Lung (tissue), 11 donors: ENCODE measurements at regions not wholly inside any gene's neighbourhood (a gene's known extent, or its start where the extent isn't known, plus 50 kb on each side); places are given as distances from the start of the nearest gene placed in this dataset.
A peak's percentile ranks its signal among the peaks of the same experiment; 100 is the strongest.

Source experiments
- ATAC-seq: fragments of 200-7000 bp; cut with Tn5 transposase; one replicate; pipeline ENCODE4 v1.9.1; 2020; ENCODE audit warnings: moderate number of reproducible peaks; ENCODE audit not compliant: insufficient read depth, low FRiP score
- DNase-seq, 3 donors: peaks; one replicate each; pipeline ENCODE4 v3.0.0-alpha.2; 2013 to 2017
- H3K27ac ChIP-seq, 2 donors: one replicate each; pipeline ENCODE4 v1.5.1; 2013; ENCODE audit warnings: mild to moderate bottlenecking in 2 of 2, moderate library complexity in 2 of 2, control low read depth in 1 of 2, inconsistent platforms in 1 of 2, low read depth in 1 of 2, low read length in 1 of 2
- H3K27me3 ChIP-seq, 3 donors: one replicate each; pipeline ENCODE4 v1.5.1; 2013; ENCODE audit warnings: low read length in 2 of 3; ENCODE audit not compliant: control insufficient read depth in 3 of 3, insufficient read depth in 3 of 3
- H3K36me3 ChIP-seq, 4 donors: one replicate each; pipeline ENCODE4 v1.5.1; 2013; ENCODE audit warnings: low read length in 4 of 4, mild to moderate bottlenecking in 1 of 4, moderate library complexity in 1 of 4; ENCODE audit not compliant: control insufficient read depth in 4 of 4, insufficient read depth in 4 of 4
- H3K4me1 ChIP-seq, 5 donors: one replicate each; pipeline ENCODE4 v1.5.1; 2013; ENCODE audit warnings: low read length in 5 of 5, mild to moderate bottlenecking in 2 of 5, moderate library complexity in 1 of 5; ENCODE audit not compliant: control insufficient read depth in 5 of 5, insufficient read depth in 5 of 5
- H3K4me3 ChIP-seq: one replicate; pipeline ENCODE4 v1.5.1; 2013; ENCODE audit warnings: mild to moderate bottlenecking, control low read depth, moderate library complexity
- H3K9ac ChIP-seq, 2 donors: one replicate each; pipeline ENCODE4 v1.5.1; 2013; ENCODE audit warnings: low read length in 2 of 2, control low read depth in 1 of 2; ENCODE audit not compliant: insufficient read depth in 1 of 2
- H3K9me3 ChIP-seq, 4 donors: one replicate each; pipeline ENCODE4 v1.5.1; 2013; ENCODE audit warnings: low read length in 3 of 4, mild to moderate bottlenecking in 1 of 4, moderate library complexity in 1 of 4; ENCODE audit not compliant: control insufficient read depth in 4 of 4, insufficient read depth in 3 of 4
- CTCF ChIP-seq: IDR thresholded peaks from 2 replicates; pipeline ENCODE4 v1.5.1; 2012; ENCODE audit warnings: mild to moderate bottlenecking; ENCODE audit errors: control extremely low read depth, extremely low read depth
- WGBS, 2 donors: extraction: QIAGEN DNeasy Blood & Tissue Kit; methylation state at CpG; one replicate each; pipeline ENCODE4 v1.1.7; 2013; 5-methylcytosine and 5-hydroxymethylcytosine counted together
- donor health status: control.
- donor health status: control.
- donor health status: Bipolar disorder and iron deficiency.
- donor health status: healthy.
- donor health status: DM: yes; HTN: yes; CAD: no.

- DNase-seq = peak in 1 of 3 donors; percentile 32
- H3K4me3 ChIP-seq = no peak overlapping the region
- no peak overlapping the region for H3K27ac ChIP-seq
- no peak for TF ChIP-seq CTCF
- 81 to 91% methylated on average over 3 of the region's 3 CpGs for WGBS, 2 donors
- H3K9ac ChIP-seq = no peak overlapping the region
- H3K36me3 ChIP-seq = no peaks in the 10 kb centered on the region
- H3K4me1 ChIP-seq = peaks cover 0 to 5% (median 0%) of the 10 kb centered on the region in 5 donors
- peaks cover 0 to 2% (median 0%) of the 10 kb centered on the region in 4 donors for H3K9me3 ChIP-seq
- no peaks in the 10 kb centered on the region for H3K27me3 ChIP-seq
- ATAC-seq = no peak
Measured at GRCh38 chr1:115211071-115211745, 121.9 kb upstream of the TSPAN2 start.

- Histone ChIP-seq H3K4me3 (no peak overlapping the region), H3K27me3 (no peaks in the 10 kb centered on the region), H3K27ac (no peak overlapping the region), H3K36me3 (no peaks in the 10 kb centered on the region), H3K4me1 (peaks cover 0 to 5% (median 0%) of the 10 kb centered on the region in 5 donors), H3K9me3 (peaks cover 0 to 2% (median 0%) of the 10 kb centered on the region in 4 donors), H3K9ac (no peak overlapping the region)
- 90 to 92% methylated on average over 4 of the region's 4 CpGs for WGBS, 2 donors
- DNase-seq = no peak
- no peak for ATAC-seq
- TF ChIP-seq CTCF = no peak
Measured at GRCh38 chr1:115210302-115210711, 121.0 kb upstream of the TSPAN2 start.

- peaks cover 0 to 2% (median 0%) of the 10 kb centered on the region in 5 donors for H3K4me1 ChIP-seq
Measured at GRCh38 chr1:115204513-115204912, 115.2 kb upstream of the TSPAN2 start.

More at GRCh38 chr1:115204513-115204912, 115.2 kb upstream of the TSPAN2 start:
- DNase-seq (no peak), ATAC-seq (no peak)
- no peak overlapping the region for H3K4me3 ChIP-seq
- TF ChIP-seq CTCF = no peak
- WGBS, 2 donors = 73 to 91% methylated on average over 1 of the region's 1 CpG
- H3K27me3 ChIP-seq = no peaks in the 10 kb centered on the region
- no peaks in the 10 kb centered on the region for H3K36me3 ChIP-seq
- H3K9me3 ChIP-seq = no peaks in the 10 kb centered on the region
- no peak overlapping the region for H3K27ac ChIP-seq
- no peak overlapping the region for H3K9ac ChIP-seq
